NCI-H69 (cell line): ENCODE measurements at regions not wholly inside any gene's neighbourhood (a gene's known extent, or its start where the extent isn't known, plus 50 kb on each side); places are given as distances from the start of the nearest gene placed in this dataset.
A peak's percentile ranks its signal among the peaks of the same experiment; 100 is the strongest.

Source experiments
- DNase-seq: peaks from one replicate; lab custom pipeline; 2025; lab: John Stamatoyannopoulos, UW

- peak; percentile 11 for DNase-seq
These were observed 84.9 kb upstream of the SLC44A3 start for GRCh38 chr1:94734963-94735901.

- DNase-seq: no peak
These were observed 88.3 kb upstream of the SLC44A3 start for GRCh38 chr1:94731891-94732290.

DNA sequence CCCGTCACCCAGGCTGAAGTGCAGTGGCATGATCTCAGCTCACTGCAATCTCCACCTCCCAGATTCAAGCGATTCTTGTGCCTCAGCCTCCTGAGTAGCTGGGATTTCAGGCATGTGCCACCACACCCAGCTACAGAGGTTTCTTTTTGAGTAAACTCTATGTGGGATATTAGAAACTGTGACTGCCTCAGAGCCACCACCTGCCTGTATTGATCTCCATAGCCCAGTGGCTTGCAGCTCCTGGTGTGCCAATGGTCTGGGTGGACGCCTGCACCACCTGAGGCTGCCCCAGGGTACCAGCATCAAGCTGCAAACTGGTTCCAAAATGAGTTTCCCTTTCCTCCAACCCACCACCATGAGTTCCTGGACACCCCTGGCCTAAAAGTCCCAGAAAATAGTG, 89.7 kb upstream of the SLC44A3 start:
- DNase-seq: no peak

GRCh38 chr1:94729267-94729666, 90.9 kb upstream of the SLC44A3 start:
- no peak for DNase-seq

GRCh38 chr1:94727846-94728715, 92.1 kb upstream of the SLC44A3 start:
- peak; percentile 43 for DNase-seq

DNA sequence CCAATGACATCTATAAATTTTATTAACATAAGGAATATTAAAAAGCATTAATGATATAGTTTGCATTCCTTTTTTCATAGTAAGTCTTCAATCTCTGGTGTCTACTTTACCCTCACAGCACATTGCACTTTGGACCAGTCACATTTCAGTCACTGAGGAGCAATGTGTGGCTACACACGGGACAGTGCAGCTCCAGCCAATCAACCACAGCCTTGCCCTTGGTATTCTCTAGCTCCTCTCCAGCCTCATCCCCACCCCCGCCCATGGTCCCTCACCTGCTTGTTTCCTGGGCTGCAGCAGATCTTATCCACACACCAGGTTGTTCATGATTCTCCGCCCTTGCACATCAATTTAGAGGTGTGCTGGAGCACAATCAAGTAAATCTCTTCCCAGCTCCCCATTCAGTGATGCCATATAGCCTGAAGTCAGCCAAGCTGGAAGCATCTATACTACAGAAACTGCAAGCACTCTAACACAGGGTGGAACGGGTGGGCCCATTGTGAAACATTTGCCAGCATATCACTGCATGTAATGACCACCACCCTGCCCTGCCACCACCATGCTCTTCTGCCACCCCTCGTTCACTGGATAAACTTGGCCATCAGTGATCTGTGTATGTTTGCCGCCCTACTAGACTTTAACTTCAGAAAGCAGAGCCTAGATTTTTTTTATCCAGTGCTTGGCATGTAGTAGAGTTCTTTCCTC, 93.0 kb upstream of the SLC44A3 start:
- no peak for DNase-seq

GRCh38 chr1:94725566-94725965, 94.6 kb upstream of the SLC44A3 start:
- no peak for DNase-seq

GRCh38 chr1:94723894-94724293, 96.3 kb upstream of the SLC44A3 start:
- no peak for DNase-seq

DNA sequence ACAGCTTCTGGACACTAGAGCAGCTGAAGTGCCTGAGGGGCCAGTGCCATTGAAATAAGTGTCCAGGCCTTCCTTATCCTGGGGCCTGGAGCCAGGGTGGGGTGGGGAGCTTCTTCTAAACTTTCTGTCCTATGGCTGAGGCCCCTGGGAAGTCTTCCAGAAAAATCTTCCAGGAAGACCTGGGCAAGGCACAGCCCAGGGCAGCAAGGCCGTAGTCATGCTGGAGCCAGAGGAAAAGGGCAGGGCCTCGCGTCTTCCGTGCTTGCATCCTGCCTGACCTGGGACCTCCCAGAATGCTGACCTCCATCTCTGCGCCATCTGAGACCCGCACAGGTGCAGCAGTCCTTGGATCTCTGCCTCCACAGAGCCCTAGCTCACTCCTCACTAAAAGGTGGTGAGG, 96.7 kb upstream of the SLC44A3 start:
- DNase-seq: no peak

- no peak for DNase-seq
These were observed 98.0 kb upstream of the SLC44A3 start for GRCh38 chr1:94722181-94722580.

DNA sequence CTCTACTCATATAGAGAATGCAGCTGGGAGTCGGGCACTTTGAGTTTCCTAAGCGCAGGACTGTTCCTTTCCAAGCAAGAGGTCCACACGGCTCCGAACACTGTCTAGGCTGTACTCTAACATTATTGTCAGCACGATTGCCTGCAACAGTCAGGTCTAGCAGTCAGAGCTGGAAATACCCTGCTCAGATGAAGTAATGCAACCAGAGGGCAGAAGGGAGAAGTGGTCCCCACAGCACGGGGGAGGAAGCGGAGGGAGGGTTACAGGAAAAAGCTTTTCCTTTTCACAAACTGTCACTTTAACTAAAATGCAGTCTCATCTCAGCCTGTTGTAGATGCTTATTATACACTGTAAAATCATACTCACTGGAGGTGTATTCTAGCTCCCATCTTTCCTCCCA, 98.9 kb upstream of the SLC44A3 start:
- DNase-seq: no peak

DNA sequence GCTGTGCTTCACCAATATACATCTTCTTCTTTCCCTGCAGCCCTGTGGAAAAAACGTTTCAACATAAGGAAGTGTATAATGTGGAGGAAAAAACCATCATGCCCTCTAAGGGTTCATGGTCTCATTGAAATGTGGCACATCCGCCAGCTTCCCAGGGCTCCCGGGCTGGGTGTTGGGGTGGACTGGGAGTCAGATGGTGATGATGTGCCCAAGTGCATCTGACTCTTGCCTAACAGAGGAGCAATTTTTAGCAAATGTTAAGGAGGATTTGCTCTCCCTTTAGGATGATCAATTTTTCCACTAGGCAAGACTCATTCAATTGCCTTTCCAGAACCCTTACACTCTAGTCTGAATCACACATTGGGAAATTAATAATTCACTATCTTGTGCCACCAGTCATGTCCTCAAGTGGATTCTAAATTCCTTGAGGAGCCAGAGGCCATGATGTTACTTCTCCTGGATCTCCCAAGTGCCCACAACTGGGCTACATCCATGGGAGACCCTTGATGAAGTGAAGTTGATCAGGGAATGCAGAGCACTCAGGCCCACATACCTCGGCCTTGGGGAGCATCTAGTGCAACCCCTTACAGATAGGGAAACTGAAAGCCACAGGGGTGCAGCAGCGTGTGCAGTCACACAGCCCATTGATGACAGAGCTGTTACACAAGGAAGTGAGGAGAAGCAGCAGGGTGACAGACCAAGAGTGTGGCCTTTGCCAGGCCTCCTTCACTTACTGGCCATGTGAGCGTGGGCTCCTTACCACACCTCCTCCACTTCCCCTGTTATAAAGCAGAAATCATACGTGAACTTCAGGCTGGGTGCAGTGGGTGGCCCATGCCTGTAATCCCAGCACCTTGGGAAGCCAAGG, 100.0 kb upstream of the SLC44A3 start:
- DNase-seq: no peak

- no peak for DNase-seq
These were observed 103.2 kb upstream of the SLC44A3 start for GRCh38 chr1:94716965-94717364.

DNA sequence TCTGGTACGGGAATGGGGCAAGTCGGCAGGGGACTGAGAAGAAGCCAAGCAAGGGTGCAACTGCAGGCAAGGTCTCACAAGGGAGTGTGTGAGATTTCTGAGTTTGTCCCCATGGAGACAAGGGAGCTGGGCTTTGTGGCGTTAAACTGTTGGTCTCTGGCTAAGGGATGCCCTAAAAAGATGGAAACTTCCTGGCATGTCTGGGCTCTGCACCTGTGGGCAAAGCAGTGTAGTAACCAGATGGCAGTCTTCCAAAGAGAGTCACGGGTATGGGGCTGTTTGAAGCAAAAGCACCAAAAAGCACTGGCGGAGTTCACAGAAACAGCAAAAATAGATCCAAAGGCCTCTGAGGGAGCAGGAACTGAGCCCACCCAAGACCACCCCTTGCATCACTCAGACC, 104.8 kb upstream of the SLC44A3 start:
- no peak for DNase-seq

DNA sequence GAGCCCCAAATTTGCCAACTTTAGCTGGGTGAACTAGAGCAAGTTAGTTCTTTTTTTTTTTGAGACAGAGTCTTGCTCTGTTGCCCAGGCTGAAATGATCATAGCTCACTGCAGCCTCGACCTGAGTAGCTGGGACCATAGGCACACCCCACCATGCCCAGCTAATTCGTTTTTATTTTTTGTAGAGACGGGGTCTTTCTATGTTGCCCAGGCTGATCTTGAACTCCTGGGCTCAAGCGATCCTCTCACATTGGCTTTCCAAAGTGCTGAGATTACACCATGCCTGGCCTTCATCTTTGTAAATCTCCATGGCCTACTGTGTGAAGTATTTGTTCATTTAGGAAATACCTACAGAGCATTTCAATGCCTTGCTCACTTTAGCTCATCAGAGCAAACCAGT, 105.6 kb upstream of the SLC44A3 start:
- DNase-seq: no peak

DNA sequence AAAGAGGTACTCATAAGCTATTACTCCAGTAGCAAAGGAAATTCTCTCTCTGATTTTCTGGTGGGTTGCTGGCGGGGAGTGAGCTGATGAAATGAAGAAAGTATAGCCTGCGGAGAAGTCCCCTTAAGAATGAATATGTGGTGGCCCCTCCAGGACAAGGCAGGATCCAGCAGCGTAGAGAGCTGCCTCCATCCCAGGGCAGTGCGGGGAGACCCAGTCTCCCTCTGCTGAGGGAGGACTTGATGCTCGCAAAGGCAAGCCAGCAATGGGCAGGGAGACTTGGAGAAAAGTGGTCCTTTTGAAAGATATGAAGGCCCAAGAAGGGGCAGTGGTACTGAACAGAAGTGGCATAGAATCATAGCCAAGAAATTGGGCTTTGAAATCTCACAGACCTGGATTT, 106.0 kb upstream of the SLC44A3 start:
- DNase-seq: no peak

- peak; percentile 68 for DNase-seq
These were observed 106.5 kb upstream of the SLC44A3 start for GRCh38 chr1:94713472-94714141.

DNA sequence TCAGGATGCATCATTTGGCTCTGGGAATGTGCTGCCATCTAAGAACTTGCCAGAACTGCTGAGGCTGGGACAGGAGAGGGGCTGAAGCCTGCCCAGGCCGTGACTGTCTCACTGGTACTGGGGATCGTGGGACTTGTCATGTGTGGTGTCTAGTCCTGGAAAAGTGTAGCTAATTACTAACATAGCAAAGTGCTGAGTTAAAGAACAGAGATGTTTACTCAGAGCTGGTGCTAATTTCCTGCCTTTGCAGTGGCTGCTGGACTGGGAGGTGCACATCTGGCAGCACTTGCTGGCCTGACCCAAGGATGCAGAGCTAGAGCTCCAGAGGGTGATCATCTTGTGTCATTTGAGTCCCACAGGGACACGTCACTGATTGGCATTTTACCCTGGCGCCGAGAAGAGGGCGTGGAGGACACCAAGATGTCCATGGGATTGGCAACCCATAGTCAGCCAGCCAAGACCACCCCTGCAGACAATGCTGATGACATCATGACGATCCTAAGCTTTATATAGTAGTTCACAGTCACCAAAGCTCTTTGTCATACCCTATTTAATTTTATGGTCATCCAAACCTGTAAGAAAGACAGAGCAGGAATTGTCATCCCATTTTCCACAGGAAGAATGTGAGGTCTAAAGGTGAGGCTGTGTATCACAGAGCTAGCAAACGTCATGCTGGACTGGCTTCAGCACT, 110.1 kb upstream of the SLC44A3 start:
- peak; percentile 41 for DNase-seq

DNA sequence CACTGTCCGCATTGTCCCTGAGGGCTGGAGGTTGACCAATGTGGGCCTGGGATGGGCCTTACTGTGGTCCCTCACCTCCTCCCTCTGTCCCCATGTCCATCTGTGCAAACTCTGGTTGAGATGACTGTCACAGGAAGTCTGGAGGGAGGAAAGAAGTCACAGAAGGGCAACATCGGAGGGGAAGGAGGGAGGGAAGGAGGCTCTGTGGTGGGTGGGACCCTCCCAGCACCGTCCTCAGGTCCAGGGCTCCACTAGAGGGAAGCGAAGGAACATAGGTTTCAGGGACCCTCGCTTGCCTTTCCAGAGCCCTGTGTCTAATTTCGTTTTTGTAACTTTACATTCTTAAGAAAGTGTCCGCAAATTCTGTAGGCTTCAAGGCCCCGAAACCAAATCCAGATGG, 111.3 kb upstream of the SLC44A3 start:
- DNase-seq: no peak

GRCh38 chr1:94708299-94708685, 111.9 kb upstream of the SLC44A3 start:
- DNase-seq: no peak
